Islet precursor cell (in vitro differentiated cells): ENCODE measurements at regions not wholly inside any gene's neighbourhood (a gene's known extent, or its start where the extent isn't known, plus 50 kb on each side); places are given as distances from the start of the nearest gene placed in this dataset.
A peak's percentile ranks its signal among the peaks of the same experiment; 100 is the strongest.
"Not testable (repeated sequence)": the region's sequence is repeated elsewhere in the genome, so short reads cannot be mapped to it uniquely, and the experiment has no call there.

Source experiments
- DNase-seq: peaks from one replicate; pipeline ENCODE4 v3.0.0-alpha.2; 2018

DNA sequence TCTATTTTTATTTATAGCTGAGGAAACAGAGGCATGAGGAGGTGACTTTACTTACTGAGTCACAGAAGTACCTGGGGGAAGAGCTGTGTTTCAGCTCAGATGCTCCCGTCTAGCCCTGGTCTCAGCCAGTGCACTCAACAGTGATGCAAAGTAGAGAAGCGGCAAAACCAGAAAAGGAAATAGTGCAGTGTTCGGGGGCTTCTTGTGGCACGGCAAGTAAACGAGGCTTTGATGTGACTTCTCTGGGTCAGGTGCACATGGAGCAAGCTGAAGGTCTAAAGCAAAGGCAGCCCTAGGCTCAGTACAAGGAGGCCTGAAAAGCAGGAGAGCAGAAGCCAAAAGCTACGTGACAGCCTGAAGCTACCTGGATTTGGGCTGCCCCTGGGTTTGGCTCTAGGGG lies 526.7 kb upstream of the ADAMTS16 start:
- no peak for DNase-seq

DNA sequence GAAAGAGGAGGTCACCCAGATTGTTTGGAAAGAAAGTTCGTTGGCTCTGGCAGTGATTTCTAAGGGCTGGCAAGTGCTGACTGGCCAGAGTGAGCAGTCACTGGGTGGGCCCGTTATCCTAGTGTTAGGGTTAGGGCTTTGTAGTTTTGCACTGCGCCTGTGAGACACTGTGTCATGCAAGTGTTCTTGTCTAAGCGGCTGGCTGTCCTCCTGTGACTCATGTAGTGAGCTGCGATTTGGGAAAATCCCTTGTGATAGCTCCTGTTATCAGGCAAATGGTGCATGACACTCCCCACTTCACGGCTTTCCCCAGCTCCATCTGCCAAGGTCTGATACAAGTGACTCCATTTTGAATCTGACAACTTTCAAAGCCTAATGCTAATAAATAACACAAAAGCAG lies 526.0 kb upstream of the ADAMTS16 start:
- DNase-seq, result peak; percentile 54

DNA sequence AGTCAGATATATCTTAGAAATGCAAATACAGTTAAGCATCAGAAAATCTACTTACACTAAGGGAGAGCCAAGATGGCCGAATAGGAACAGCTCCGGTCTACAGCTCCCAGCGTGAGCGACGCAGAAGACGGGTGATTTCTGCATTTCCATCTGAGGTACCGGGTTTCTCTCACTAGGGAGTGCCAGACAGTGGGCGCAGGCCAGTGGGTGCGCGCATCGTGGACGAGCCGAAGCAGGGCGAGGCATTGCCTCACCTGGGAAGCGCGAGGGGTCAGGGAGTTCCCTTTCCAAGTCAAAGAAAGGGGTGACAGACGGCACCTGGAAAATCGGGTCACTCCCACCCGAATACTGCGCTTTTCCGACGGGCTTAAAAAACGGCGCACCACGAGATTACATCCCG lies 524.8 kb upstream of the ADAMTS16 start:
- not testable (repeated sequence) for DNase-seq

DNA sequence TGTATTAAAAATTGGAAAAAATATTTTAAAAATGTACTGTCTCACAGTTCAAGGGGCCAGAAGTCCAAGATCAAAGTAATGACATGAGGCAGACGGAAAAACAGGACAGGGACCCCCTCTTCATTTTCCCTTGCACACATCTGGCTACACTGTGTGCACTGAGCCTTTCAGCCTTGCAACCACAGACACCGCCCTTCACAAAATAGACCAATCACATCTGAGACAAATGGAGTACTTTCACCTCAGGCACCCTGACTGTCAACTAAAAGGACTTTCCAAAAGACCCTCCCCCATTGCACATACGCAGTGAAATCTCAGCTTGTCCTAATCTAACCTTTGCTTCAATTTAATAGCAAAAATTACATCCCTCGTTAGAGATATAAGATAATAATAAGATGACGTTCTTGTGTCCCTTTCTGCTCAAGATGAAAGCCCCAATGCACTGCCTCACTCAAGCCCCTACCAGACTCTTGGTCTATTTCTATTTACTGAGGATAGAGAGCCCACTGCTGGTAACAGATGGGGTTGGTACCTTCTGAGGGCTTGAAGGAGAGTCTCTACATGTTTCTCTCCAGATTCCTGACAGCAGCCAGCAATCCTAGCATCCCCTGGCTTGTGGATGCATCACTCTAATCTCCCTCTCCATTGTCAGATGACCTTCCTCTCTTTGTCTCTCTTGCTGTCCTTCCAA lies 514.8 kb upstream of the ADAMTS16 start:
- DNase-seq, result no peak

DNA sequence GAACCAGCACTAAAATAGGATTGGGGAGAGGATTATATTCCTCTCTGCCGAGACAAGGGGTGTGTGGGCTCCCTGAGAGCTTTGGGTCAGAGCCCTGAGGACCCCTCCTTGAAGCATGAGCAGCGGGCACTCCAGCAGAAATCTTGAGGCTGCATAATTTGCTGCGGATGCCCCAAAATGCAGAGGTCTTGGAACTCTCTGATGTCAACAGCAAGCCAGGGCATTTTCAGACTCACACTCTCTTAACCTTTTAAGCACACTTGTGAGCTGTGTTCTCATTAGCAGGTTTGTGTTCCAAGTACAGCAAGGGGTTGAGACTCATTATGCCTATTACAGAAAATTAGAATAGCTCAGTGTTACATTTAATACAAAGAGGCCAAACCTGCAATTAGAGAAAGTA lies 513.0 kb upstream of the ADAMTS16 start:
- DNase-seq, result no peak

DNA sequence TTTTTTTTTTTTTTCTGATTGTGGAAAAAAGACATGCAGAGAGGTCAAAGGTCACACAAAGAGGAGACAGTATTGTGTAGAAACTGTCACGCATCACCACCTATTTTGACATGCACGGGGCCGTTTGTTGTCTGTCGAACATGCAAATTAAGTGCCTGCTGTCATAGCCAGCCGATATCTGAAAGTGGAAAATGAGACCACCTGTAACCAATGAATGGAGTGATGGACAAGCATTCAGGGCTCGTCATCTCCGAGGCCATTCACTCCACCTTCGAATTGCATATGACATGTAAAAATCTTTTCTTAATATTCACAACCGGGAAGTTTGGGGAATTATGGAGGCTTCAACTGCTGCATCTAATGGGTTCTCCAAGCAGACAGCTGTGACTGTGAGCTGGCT lies 512.2 kb upstream of the ADAMTS16 start:
- DNase-seq, result no peak

DNA sequence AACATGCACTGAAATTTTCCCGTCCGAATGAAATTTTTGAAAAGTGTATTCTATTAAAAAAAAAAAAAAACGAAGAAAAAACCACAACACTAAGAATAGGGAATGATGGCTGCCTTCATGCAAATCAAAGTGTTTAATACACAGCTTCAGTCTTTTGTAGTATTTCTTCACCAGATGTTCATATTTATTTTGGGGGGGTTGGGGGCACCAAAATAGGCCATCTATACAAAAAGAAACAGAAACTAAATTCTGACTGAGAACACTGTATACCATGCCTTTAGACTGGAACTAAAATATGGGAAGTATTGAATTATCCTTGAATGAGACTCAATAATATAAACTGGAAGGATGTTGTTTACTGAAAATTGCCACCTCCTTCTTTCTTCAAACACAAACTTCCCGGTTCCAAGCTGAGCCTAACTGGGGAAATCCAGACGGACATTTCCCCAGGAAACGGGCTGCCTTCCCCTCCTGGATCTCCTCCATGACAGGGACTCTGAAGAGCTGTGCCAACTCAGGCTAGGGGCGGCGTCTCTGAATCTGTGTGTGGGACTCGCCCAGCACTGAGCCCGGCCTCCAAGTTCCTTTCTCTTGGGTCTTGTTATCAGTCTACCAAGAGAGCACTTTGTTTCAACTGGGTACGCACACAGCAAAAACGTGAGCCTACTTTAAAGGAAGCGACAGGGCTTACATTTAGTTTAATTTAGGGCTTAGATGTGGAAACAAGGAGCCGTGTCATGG lies 511.3 kb upstream of the ADAMTS16 start:
- DNase-seq, result no peak

DNA sequence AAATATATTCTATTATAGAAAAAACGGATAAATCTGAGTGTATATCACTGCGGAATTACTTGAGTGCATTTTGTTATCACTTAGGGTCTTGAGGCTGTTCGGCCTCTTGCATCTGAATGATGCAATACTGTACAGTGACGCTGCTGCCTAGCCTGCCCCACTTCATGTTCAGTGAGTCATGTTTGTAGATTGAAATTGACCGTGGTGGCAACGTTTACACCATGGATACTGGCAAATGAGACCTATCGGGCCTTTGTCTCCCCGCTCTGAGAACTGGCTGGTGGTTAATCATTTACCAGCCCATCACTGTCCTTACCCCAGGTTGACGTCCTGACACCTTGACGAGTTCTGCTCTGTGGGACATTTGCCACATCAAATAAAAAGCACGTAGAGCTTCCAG lies 510.1 kb upstream of the ADAMTS16 start:
- no peak for DNase-seq

DNA sequence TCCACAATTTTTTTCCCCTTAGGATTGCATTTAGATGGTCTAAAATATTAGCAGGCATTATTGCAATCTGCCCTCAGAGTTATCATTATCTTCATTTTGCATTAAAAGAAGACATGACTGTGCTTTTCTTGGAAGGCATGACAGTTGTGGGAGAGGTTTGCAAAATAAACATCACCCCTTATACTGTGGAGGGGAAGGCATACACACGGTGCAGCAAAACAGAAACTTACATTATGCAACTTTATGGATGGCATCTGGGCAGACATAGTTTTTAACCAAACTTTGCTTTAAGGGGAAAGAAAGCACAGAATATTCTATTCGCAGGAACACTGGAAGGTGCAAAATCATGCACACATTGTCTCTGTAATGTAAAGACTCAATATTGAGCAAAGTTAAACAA lies 505.8 kb upstream of the ADAMTS16 start:
- no peak for DNase-seq

DNA sequence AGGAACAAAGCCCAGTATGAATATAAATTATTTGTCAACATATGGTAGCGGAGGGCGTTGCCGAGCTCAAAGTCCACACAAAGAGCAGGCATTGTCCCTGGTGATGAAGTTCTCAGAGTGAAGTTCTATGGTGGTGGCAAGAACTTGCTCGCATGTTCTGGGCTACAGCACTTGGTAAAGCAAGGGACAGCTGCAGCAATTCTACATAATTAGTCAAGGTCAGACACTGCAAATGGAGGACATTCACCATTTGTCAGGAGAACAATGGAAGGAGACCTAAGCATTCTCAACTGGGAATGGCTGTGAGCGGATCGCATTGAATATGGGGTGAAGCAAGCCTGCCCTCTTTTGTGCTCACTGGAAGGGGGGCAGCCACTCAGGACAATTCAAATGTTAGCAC lies 503.8 kb upstream of the ADAMTS16 start:
- DNase-seq, result no peak

DNA sequence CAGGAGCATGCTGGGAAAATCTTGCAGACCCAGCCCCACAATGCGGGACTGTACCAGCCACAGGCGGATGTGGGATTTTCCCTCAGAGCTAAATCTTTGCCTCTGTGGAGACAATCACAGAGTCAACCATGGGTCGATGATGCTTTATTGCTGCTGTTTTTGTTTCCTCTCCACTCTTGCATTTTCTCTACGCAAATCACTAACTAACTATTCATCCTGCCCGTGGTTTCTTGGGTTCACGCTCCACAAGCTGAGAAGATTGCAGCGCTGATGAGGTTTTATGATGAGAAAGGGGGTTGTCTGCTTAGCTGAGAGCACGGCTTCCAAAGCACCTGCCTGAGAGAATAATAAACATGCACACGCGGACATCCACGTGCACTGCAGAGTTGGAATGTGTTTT lies 500.2 kb upstream of the ADAMTS16 start:
- no peak for DNase-seq

DNA sequence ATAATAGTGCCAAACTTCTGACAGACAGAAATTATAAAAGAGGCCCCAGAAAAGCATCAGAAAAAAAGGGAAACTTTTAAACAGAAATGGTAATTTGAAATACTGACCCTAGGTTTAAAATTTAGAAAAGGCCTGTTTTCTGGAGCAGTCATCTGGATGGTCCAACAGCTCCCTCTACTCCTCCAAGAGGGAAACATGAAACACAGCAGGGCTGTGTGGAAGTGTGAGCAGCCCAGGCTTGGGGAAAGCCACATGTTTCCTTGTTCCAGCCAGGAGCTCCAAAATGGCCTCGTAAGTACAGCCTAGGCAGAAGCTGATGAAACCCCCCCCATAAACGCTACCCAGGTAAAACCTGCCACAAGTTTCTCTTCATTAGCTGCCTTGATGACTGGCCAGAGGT lies 499.3 kb upstream of the ADAMTS16 start:
- peak; percentile 67 for DNase-seq

DNA sequence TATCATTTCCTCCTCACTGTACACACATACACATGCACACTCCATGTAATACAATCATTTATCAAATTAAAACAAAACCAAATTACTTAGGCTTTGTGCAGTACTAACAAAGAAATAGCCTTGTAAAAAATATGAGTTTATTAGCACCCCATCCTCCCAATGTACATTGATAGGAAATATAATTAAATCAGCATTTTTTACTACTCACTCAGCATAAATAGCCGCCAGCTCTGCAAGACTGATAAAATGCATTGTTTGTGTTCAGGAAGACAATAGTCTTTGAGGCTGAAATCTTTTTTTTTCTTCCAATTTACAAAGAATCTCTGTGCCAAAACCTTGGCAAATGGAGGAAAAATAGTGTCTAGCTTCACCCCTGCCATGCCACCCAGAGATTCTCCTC lies 497.6 kb upstream of the ADAMTS16 start:
- no peak for DNase-seq

DNA sequence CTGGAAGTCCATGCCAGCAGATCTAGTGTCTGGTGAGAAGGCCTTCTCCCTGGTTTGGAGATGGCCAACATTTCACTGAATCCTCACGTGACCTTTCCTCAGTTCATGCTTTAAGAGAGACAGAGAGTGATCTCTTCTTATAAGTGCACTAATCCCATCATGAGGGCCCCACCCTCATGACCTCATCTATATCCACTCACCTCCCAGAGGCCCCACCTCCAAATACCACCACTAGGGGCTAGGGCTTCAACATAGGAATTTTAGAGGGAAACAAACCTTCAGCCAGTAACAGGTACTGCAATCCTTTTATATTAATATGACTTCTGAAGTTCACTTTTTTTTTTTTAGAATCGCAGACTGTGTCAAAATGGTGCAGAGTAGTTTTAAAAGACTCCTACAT lies 496.9 kb upstream of the ADAMTS16 start:
- no peak for DNase-seq

DNA sequence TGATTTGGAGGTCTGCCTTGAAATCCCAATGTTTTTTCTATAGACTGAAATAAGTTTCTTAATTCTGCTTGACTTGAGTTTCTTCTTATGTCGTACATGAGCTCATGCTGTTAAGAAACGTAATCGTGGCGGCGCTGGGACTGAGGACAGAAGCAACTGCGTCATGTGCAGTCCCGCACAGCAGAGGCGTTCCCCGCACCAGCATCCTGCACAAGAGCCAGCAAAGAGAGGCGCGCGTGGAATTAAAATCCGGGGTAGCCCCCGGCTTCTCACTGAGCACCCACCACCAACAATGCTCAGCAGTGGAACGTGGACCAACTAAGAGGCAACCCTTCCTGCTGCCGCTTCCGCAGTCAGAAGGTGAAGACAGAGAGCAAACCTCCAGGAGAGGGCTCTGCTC lies 496.2 kb upstream of the ADAMTS16 start:
- no peak for DNase-seq

DNA sequence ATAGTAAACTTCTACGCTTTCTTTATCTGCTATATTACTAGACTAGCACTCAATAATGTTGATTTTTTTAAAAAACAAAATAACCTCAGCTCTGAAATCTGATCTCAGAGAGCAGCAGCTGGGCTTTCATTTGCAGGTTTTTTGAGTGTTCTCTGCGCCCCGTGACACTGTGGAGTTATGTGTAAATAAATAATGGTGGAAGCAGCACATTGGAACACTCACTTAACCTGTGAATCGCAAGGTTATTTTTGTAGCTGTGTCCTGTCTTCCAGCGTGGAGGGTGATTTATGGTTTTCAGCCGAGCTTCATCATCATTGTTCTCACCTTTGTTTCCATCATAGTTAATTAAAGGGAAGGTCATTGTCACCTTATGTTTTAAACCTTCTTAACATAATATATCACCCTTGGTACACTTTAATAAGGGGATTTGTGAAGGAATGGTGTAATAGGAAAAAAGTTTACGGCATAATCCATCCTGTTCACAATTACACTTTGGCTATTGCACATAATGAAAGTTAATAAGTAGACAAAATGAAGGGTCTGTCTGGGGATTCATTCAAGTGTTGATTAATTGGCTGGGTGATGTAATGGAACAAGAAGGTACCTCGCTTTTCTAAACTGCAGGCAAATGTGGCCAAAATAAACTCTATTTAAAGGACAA lies 493.3 kb upstream of the ADAMTS16 start:
- DNase-seq, result no peak

DNA sequence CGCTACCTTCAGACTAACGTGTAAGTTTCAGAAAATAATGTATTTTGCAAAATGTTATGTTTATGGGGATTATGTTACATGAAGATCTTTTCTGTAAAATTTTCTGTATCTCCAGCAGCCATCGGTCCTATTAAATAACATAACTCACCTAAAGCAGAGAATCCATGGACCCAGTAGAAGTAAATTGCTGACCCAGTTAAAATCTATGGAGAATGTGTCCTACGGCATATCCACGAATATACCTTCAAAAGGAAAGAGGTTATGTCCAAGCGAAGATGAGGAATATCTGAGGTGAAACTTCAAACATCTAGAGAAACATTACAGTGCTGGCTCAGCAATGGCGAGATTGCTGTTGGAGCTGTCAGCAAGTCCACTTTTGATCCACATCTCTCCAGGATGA lies 492.2 kb upstream of the ADAMTS16 start:
- DNase-seq, result no peak

DNA sequence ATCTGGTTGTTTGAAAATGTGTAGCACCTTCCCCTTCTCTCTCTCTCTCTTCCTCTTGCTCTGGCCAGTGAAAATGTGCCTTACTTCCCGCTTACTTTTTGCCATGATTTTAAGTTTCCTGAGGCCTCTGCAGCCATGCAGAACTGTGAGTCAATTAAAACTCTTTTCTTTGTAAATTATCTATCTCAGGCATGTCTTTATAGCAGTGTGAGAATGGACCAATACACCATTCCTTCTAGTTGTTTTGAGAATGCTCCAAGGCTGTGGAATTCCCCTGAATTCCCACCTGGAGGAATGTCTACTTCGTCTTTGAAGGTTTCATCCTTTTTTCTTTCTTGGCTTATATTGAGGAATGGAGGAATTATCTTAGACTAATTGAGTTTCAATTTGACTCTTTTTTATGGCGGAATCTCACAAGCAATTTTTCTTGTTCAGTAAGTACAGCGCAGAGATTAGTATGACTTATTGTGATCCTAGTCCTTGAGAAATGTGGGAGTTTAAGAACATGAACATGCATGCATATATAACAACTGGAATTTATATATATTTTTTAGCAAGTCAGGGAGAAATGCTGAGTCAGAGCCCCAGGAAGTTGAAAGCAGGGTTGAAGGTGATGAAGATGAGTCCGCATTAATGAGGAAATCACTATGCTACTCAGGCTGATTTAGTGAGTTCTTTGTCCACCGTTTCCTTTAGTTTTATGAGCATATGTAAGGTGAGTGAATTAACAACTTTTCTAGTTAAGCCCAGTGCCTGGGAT lies 488.1 kb upstream of the ADAMTS16 start:
- no peak for DNase-seq

DNA sequence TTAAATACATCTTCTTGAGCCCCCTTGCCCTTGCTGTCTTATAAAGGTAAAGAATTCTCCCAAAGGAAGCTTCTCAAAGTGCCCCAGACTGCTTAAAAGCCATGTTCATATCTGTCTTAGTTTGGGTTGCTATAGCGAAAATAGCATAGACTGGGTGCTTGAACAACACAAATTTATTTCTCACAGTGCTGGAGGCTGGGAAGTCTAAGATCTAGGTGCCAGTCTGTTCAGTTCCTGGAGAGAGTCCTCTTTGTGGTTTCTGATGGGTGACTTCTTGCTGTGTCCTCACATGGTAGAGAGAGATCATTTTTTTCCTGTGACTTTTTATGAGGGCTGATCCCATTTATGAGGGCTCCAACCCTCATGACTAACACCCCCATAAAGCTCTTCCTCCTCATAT lies 486.7 kb upstream of the ADAMTS16 start:
- DNase-seq, result no peak

DNA sequence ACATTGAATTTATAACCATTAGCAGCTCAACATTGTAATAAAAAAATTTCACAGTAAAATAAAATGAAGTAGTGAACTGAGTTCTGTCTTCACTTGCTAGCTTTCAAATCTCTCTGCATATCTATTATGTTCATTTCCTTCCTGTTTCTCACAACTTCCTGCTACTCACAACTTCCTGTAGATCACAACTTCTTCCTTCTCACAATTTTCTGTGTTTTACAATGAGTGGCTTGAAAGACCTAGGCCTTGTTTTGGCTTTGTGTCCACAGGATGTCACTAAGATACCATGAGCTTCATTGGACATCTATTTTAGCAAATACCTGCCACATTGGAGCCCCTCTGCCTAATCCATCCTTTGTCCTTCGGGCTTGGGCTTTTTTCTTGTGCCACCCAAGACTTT lies 480.3 kb upstream of the ADAMTS16 start:
- DNase-seq, result no peak

DNA sequence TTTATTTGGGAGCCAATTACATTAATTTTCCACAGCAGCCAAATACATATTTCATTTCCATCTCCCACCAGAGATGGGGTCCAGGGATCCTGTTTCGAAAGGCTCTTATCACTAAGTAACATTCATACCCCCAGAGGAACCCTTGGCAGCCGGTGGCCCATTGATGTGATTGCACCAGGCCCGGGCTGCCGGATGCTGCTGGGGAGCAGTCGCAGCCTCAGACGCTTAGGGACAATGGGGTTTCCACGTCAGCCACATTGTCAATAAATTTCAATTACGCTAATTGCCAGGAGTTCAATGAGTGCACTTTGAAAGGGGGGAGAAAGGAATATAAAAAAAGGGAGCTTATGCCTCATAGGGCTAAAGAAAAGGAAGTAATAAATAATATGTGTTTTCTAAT lies 478.8 kb upstream of the ADAMTS16 start:
- DNase-seq, result no peak

DNA sequence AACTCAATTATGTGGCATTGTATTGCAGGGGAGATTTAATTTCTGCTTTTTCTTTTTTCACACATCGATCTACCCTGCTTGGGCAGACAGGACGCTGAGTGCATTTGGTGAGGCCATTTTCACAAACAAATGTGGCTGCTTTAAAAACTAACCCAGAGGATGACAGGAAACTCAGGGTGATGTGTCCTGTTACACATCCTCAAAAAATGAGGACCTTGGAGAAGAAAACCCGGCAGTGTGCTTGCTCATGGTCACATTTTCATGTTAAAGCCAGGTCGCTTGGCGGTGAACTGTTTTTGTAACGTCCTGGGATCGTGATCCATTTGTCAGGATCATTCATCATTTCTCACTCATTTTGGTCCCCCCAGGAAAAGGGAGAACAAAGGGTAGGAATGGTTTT lies 478.3 kb upstream of the ADAMTS16 start:
- no peak for DNase-seq

DNA sequence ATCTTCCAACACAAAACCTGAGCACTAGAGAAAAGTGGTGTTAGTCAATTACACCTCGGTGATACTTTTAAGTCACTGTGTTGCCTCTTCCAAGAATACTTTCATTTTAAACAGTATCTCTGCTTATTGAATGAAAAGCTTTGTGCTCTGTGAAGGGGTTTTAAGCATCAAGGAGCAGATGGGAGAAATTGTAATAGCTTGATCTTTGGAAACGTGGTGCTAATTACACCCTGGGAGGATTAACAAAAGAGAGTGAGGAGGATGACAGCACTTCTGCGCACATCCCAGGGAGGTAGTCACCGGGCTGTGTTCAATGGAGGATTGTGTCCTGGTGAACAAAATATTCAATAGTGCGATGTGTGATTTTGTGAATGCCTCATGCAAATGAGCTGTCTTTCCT lies 477.4 kb upstream of the ADAMTS16 start:
- no peak for DNase-seq

DNA sequence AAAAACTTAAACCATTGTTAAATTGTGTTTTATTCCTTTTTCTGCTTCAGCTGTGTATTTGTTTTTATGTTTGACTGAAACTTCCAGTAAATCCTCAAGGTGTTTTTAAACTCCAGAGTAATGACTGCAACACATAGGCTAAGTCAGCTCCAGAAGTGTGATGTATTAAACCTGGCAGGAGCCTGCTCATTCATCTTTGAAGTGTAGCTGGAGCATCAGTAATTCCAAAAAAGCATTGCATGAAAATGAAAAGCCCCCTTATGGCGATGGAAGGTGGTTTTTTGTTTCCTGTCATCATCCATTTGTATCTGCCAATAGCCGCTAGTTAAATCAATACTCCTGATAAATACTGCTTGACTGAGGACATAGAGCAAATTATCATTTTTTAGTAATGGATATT lies 474.2 kb upstream of the ADAMTS16 start:
- no peak for DNase-seq
